Endodermal cell (in vitro differentiated cells): ENCODE measurements at regions not wholly inside any gene's neighbourhood (a gene's known extent, or its start where the extent isn't known, plus 50 kb on each side); places are given as distances from the start of the nearest gene placed in this dataset.

ENCODE experiments used
- DNase-seq: peaks from one replicate; pipeline ENCODE4 v3.0.0-alpha.2; 2017
- H3K27ac ChIP-seq: 2 replicates; pipeline ENCODE4 v1.5.1; 2013; ENCODE audit warnings: mild to moderate bottlenecking, low read depth, low read length, moderate library complexity
- H3K27me3 ChIP-seq: 2 replicates; pipeline ENCODE4 v1.6.1; 2013; ENCODE audit warnings: mild to moderate bottlenecking, low read length, moderate library complexity; ENCODE audit not compliant: insufficient read depth, control insufficient read depth, poor library complexity, severe bottlenecking
- H3K36me3 ChIP-seq: 2 replicates; pipeline ENCODE4 v1.7.0; 2013; ENCODE audit warnings: mild to moderate bottlenecking, low read length, moderate library complexity; ENCODE audit not compliant: control insufficient read depth, insufficient read depth
- H3K4me1 ChIP-seq: one replicate; pipeline ENCODE4 v1.7.0; 2013; ENCODE audit warnings: low read length; ENCODE audit not compliant: control insufficient read depth, insufficient read depth
- H3K4me3 ChIP-seq: 2 replicates; pipeline ENCODE4 v1.5.1; 2013; ENCODE audit warnings: mild to moderate bottlenecking, low read length, moderate library complexity
- H3K9ac ChIP-seq: 2 replicates; pipeline ENCODE4 v1.6.1; 2013; ENCODE audit warnings: mild to moderate bottlenecking, low read length, moderate library complexity; ENCODE audit not compliant: poor library complexity, severe bottlenecking; ENCODE audit errors: extremely low read depth
- H3K9me3 ChIP-seq: 2 replicates; pipeline ENCODE4 v1.6.1; 2013; ENCODE audit warnings: mild to moderate bottlenecking, low read length, moderate library complexity; ENCODE audit not compliant: control insufficient read depth
- H3K27ac Mint-ChIP-seq: 2 replicates; pipeline ENCODE4 v1.8.0; 2020; ENCODE audit warnings: mixed read lengths
- H3K27me3 Mint-ChIP-seq: 2 replicates; pipeline ENCODE4 v1.8.0; 2021; ENCODE audit warnings: mild to moderate bottlenecking, mixed read lengths; ENCODE audit not compliant: insufficient read depth
- H3K36me3 Mint-ChIP-seq: 2 replicates; pipeline ENCODE4 v1.8.0; 2020; ENCODE audit warnings: low read depth, mixed read lengths
- H3K4me1 Mint-ChIP-seq: 2 replicates; pipeline ENCODE4 v1.8.0; 2020; ENCODE audit warnings: mixed read lengths
- H3K4me3 Mint-ChIP-seq: 2 replicates; pipeline ENCODE4 v1.8.0; 2020; ENCODE audit warnings: mild to moderate bottlenecking, moderate library complexity, mixed read lengths
- H3K9me3 Mint-ChIP-seq: 2 replicates; pipeline ENCODE4 v1.8.0; 2020; ENCODE audit warnings: mild to moderate bottlenecking, mixed read lengths
- WGBS, 2 experiments: methylation state at CpG; one replicate each; pipeline versions ENCODE4 v1.1.5 to v1.1.7; 2013; ENCODE audit warnings: missing lambda C conversion rate in 2 of 2, mixed read lengths in 1 of 2; ENCODE audit not compliant: insufficient coverage in 1 of 2, insufficient read length in 1 of 2; 5-methylcytosine and 5-hydroxymethylcytosine counted together
- TF ChIP-seq, protein P1 (sequence below): fragments of 200-600 bp; sonication (generic); conservative IDR thresholded peaks from 2 replicates; pipeline ENCODE4 v1.5.0; 2021; ENCODE audit warnings: antibody characterized with exemption, mild to moderate bottlenecking

GRCh38 chr5:50967563-50968355 is 301.3 kb downstream of the PARP8 start:
- WGBS, 2 experiments, result 2 to 5% methylated on average over 11 to 21 of the region's 22 CpGs
- DNase-seq, result peak; percentile 78
- TF ChIP-seq, protein P1, sequence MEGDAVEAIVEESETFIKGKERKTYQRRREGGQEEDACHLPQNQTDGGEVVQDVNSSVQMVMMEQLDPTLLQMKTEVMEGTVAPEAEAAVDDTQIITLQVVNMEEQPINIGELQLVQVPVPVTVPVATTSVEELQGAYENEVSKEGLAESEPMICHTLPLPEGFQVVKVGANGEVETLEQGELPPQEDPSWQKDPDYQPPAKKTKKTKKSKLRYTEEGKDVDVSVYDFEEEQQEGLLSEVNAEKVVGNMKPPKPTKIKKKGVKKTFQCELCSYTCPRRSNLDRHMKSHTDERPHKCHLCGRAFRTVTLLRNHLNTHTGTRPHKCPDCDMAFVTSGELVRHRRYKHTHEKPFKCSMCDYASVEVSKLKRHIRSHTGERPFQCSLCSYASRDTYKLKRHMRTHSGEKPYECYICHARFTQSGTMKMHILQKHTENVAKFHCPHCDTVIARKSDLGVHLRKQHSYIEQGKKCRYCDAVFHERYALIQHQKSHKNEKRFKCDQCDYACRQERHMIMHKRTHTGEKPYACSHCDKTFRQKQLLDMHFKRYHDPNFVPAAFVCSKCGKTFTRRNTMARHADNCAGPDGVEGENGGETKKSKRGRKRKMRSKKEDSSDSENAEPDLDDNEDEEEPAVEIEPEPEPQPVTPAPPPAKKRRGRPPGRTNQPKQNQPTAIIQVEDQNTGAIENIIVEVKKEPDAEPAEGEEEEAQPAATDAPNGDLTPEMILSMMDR, result no peak
- H3K4me1 ChIP-seq, result no peaks in the 10 kb centered on the region
- Mint-ChIP-seq H3K9me3 (no peaks in the 10 kb centered on the region), H3K4me3 (peak overlapping the region; percentile 61), H3K4me1 (peaks cover 55% of the 10 kb centered on the region), H3K27ac (no peak overlapping the region), H3K36me3 (no peaks in the 10 kb centered on the region), H3K27me3 (peaks cover 95% of the 10 kb centered on the region)
- H3K9ac ChIP-seq, result no peak overlapping the region
- no peaks in the 10 kb centered on the region for H3K9me3 ChIP-seq
- peaks cover 87% of the 10 kb centered on the region for H3K27me3 ChIP-seq
- peak overlapping the region; percentile 78 for H3K4me3 ChIP-seq
- H3K27ac ChIP-seq, result no peak overlapping the region
- H3K36me3 ChIP-seq, result no peaks in the 10 kb centered on the region

DNA sequence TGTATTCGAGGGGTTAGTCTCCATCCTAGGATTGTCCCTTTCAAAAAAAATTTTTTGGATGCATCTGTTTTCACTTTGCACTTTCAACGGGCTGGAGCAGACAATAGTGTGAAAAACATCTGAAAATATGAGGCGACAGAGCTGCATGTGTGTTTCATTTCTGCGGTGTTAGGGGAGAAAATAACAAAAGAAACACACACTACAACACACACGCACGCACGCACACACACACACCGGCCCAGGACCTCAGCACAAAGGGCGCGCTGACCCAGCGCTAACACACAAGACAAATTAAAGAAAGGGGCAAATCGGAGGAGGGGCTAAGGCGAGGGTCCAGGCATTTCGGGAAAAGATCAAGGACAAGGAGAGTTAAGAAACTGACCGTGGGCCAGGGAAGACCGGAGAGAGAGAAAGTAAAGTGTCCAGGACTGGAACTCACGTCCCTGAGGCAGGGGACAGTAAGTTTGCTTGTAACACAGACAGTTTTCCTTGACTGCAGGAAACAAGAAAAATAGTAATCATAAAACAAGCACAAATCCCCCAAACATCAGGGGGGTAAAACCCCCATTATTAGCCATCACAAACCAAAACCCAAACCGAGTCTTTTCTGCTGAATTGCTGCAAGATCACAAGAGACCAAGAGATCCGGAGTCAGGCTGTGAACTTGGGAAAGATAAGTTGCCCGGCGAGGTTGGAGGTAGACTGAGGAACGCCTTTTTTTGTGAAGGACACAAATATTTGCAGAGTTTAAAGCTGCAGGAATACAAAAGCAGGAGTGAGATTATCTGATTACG is 302.1 kb downstream of the PARP8 start:
- peak overlapping the region; percentile 61 for H3K4me3 Mint-ChIP-seq
- peaks cover 82% of the 10 kb centered on the region for H3K27me3 ChIP-seq
- H3K36me3 Mint-ChIP-seq, result no peaks in the 10 kb centered on the region
- H3K27ac Mint-ChIP-seq, result no peak overlapping the region
- H3K9ac ChIP-seq, result no peak overlapping the region
- no peak overlapping the region for H3K27ac ChIP-seq
- peaks cover 53% of the 10 kb centered on the region for H3K4me1 Mint-ChIP-seq
- TF ChIP-seq, protein P1, result no peak
- no peaks in the 10 kb centered on the region for H3K36me3 ChIP-seq
- 0 to 3% methylated on average over 9 to 19 of the region's 23 CpGs for WGBS, 2 experiments
- no peaks in the 10 kb centered on the region for H3K9me3 Mint-ChIP-seq
- no peaks in the 10 kb centered on the region for H3K9me3 ChIP-seq
- peak; percentile 55 for DNase-seq
- H3K27me3 Mint-ChIP-seq, result peaks cover 96% of the 10 kb centered on the region
- H3K4me1 ChIP-seq, result no peaks in the 10 kb centered on the region
- H3K4me3 ChIP-seq, result peak overlapping the region; percentile 78

DNA sequence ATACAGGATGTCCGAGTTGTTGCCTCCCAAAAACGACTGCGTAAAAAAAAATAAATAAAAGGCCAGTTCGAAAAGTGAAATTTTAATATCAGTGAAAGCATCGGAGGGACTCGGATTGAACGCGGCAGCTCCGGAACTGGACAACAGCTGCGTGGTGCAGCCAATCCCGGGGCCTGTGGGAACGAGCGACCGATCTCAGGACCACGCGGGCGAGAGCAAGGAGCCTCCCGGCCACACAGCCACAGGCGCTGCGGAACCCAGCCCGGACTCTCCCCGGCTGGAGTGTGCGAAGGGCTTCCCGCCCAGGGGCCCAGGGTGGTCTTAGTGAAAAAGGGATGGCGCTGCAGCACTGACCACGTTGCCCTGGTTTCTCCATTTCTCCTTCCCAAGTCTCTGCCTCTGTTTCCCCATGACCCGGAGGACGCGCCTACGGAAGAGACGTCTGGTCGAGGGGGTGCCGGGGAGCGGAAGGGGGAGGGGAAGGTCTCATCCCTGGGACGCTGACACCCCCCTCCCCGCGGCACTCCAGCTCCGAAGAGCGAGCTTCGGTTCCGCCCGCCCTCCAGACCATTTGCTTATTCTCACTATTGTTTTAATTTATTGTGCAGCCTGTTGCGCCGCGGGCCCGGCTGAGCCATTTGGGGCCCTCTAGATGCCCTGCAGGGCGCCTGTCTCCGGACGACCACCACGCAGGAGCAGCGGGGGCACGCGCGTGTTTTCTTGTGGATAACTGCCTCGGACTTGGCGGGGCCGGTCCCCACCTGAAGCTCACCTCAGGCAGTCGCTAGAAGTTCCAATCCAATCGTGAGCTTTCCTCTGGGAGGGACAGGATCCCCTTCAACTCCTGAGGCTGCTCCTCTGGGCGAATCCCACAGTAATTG is 303.0 kb downstream of the PARP8 start:
- WGBS, 2 experiments, result 0 to 1% methylated on average over 30 to 60 of the region's 60 CpGs
- H3K27me3 Mint-ChIP-seq, result peaks cover 96% of the 10 kb centered on the region
- H3K4me3 Mint-ChIP-seq, result peak overlapping the region; percentile 61
- peak; percentile 75 for DNase-seq
- H3K4me1 Mint-ChIP-seq, result peaks cover 49% of the 10 kb centered on the region
- Histone ChIP-seq H3K27ac (no peak overlapping the region), H3K4me1 (no peaks in the 10 kb centered on the region), H3K9ac (no peak overlapping the region), H3K27me3 (peaks cover 74% of the 10 kb centered on the region), H3K4me3 (peak overlapping the region; percentile 78), H3K36me3 (no peaks in the 10 kb centered on the region), H3K9me3 (no peaks in the 10 kb centered on the region)
- no peaks in the 10 kb centered on the region for H3K9me3 Mint-ChIP-seq
- TF ChIP-seq, protein P1, result no peak
- H3K36me3 Mint-ChIP-seq, result no peaks in the 10 kb centered on the region
- no peak overlapping the region for H3K27ac Mint-ChIP-seq
